ENCODE measurements at regions not wholly inside any gene's neighbourhood (a gene's known extent, or its start where the extent isn't known, plus 50 kb on each side); places are given as distances from the start of the nearest gene placed in this dataset.

- DNase-seq (ENCODE audit: low spot score) (no peak), ATAC-seq (no peak)
- Mint-ChIP-seq H3K36me3 (peaks cover 81% of the 10 kb centered on the region), H3K9me3 (peaks cover 86% of the 10 kb centered on the region), H3K27ac (no peak overlapping the region), H3K4me3 (no peak overlapping the region), H3K4me1 (no peaks in the 10 kb centered on the region), H3K27me3 (ENCODE audit: low read depth) (peaks cover 8% of the 10 kb centered on the region; the same call in 1 of the 2 replicates)
- ChIA-PET POLR2A (no interaction called here), CTCF (no interaction called here)
- TF ChIP-seq, protein P1, sequence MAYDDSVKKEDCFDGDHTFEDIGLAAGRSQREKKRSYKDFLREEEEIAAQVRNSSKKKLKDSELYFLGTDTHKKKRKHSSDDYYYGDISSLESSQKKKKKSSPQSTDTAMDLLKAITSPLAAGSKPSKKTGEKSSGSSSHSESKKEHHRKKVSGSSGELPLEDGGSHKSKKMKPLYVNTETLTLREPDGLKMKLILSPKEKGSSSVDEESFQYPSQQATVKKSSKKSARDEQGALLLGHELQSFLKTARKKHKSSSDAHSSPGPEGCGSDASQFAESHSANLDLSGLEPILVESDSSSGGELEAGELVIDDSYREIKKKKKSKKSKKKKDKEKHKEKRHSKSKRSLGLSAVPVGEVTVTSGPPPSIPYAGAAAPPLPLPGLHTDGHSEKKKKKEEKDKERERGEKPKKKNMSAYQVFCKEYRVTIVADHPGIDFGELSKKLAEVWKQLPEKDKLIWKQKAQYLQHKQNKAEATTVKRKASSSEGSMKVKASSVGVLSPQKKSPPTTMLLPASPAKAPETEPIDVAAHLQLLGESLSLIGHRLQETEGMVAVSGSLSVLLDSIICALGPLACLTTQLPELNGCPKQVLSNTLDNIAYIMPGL (CRISPR knock-in tag; IDR thresholded peaks at IDR 0.05), result no peak
- TF ChIP-seq GABPB1 (CRISPR knock-in tag; IDR thresholded peaks at IDR 0.05) (no peak), NFATC4 (CRISPR knock-in tag; IDR thresholded peaks at IDR 0.05) (no peak), HMGA2 (CRISPR knock-in tag; IDR thresholded peaks at IDR 0.05) (no peak), ZNF281 (CRISPR knock-in tag; IDR thresholded peaks at IDR 0.05) (no peak), CREM (CRISPR knock-in tag; IDR thresholded peaks at IDR 0.05) (no peak), ZNF232 (CRISPR knock-in tag; IDR thresholded peaks at IDR 0.05) (no peak), FOXK1 (CRISPR knock-in tag; IDR thresholded peaks at IDR 0.05) (no peak), MXD4 (CRISPR knock-in tag; IDR thresholded peaks at IDR 0.05; ENCODE audit: borderline replicate concordance) (no peak), USF2 (CRISPR knock-in tag; IDR thresholded peaks at IDR 0.05) (no peak), FOXP1 (CRISPR knock-in tag; IDR thresholded peaks at IDR 0.05; ENCODE audit: borderline replicate concordance) (no peak), ELF4 (CRISPR knock-in tag; IDR thresholded peaks at IDR 0.05; ENCODE audit: low read depth) (no peak), CBFB (CRISPR knock-in tag; IDR thresholded peaks at IDR 0.05; ENCODE audit: low read depth) (no peak), TEAD4 (CRISPR knock-in tag; IDR thresholded peaks at IDR 0.05) (no peak)
- TF ChIP-seq, protein P2, sequence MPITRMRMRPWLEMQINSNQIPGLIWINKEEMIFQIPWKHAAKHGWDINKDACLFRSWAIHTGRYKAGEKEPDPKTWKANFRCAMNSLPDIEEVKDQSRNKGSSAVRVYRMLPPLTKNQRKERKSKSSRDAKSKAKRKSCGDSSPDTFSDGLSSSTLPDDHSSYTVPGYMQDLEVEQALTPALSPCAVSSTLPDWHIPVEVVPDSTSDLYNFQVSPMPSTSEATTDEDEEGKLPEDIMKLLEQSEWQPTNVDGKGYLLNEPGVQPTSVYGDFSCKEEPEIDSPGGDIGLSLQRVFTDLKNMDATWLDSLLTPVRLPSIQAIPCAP (CRISPR knock-in tag; IDR thresholded peaks at IDR 0.05), result no peak
These were observed 1435.9 kb upstream of the TMEM132C start for GRCh38 chr12:126830778-126831680.

DNA sequence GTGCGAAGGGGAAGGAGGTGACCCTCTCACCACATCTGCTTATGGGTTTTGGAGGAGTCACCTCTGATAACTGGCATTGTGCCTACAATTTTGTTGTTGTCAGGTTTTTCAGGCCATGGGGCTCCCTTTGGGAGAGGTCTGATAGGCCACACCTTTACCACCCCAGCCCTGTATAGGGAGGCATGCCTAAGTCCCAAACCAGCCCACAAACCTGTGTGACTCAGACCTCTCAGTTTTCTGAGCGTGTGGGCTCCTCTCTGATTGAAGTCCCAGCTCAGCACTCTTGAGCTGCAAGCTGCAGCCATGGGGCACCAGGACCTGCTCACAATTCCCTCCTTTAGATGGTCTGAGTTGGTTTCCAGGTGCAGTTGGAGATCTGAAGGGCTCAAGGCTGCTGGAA is 1429.3 kb upstream of the TMEM132C start:
- peaks cover 94% of the 10 kb centered on the region for H3K9me3 Mint-ChIP-seq
- H3K36me3 Mint-ChIP-seq, result peaks cover 89% of the 10 kb centered on the region
- CTCF ChIA-PET, result no interaction called here
- peaks cover 11% of the 10 kb centered on the region; the same call in 1 of the 2 replicates for H3K27me3 Mint-ChIP-seq (ENCODE audit: low read depth)
- H3K27ac Mint-ChIP-seq, result no peak overlapping the region
- ATAC-seq (no peak), DNase-seq (ENCODE audit: low spot score) (no peak)
- H3K4me1 Mint-ChIP-seq, result no peaks in the 10 kb centered on the region
- no peak overlapping the region for H3K4me3 Mint-ChIP-seq
- POLR2A ChIA-PET, result no interaction called here
- TF ChIP-seq ZNF423 (CRISPR knock-in tag; IDR thresholded peaks at IDR 0.05) (no peak), GRHL2 (CRISPR knock-in tag; IDR thresholded peaks at IDR 0.05; ENCODE audit: insufficient replicate concordance, severe bottlenecking) (no peak), NFYB (CRISPR knock-in tag; conservative IDR thresholded peaks at IDR 0.05; ENCODE audit: low read depth) (no peak), TEAD4 (CRISPR knock-in tag; IDR thresholded peaks at IDR 0.05) (no peak), ELF4 (CRISPR knock-in tag; IDR thresholded peaks at IDR 0.05; ENCODE audit: low read depth) (no peak), ATF6 (CRISPR knock-in tag; IDR thresholded peaks at IDR 0.05) (no peak), RORB (CRISPR knock-in tag; IDR thresholded peaks at IDR 0.05) (no peak), NFATC4 (CRISPR knock-in tag; IDR thresholded peaks at IDR 0.05) (no peak), PRRX2 (CRISPR knock-in tag; IDR thresholded peaks at IDR 0.05) (no peak), MYBL2 (CRISPR knock-in tag; IDR thresholded peaks at IDR 0.05) (no peak), ZNF138 (CRISPR knock-in tag; conservative IDR thresholded peaks at IDR 0.05) (no peak), MXD4 (CRISPR knock-in tag; IDR thresholded peaks at IDR 0.05; ENCODE audit: borderline replicate concordance) (no peak), IRF2 (CRISPR knock-in tag; IDR thresholded peaks at IDR 0.05; ENCODE audit: borderline replicate concordance, low read depth) (no peak), ESRRA (CRISPR knock-in tag; IDR thresholded peaks at IDR 0.05; ENCODE audit: borderline replicate concordance) (no peak), ZNF396 (CRISPR knock-in tag; IDR thresholded peaks at IDR 0.05; ENCODE audit: borderline replicate concordance) (no peak), ZNF671 (CRISPR knock-in tag; IDR thresholded peaks at IDR 0.05) (no peak)
